D721Med (cell line): ENCODE measurements at regions not wholly inside any gene's neighbourhood (a gene's known extent, or its start where the extent isn't known, plus 50 kb on each side); places are given as distances from the start of the nearest gene placed in this dataset.

ENCODE experiments used
- DNase-seq: peaks from one replicate; pipeline ENCODE4 v3.0.0; 2011; ENCODE audit warnings: low spot score; ENCODE audit not compliant: insufficient read length
- FAIRE-seq: peaks from 2 replicates; lab custom pipeline; 2011; peaks lifted over from hg19 to GRCh38; lab: Jason Lieb, UNC
- CTCF ChIP-seq: IDR thresholded peaks from 2 replicates; pipeline ENCODE4 v1.5.1; 2012; ENCODE audit warnings: mild to moderate bottlenecking, control low read depth; ENCODE audit not compliant: insufficient read depth; ENCODE audit errors: missing control alignments

- FAIRE-seq: no peak
Observed at GRCh38 chr9:8251566-8251965, 452.0 kb upstream of the DMAC1 start.

GRCh38 chr9:8244505-8245092, 445.0 kb upstream of the DMAC1 start:
- peak; percentile 68 for FAIRE-seq
- DNase-seq: no peak

More at GRCh38 chr9:8251566-8251965, 452.0 kb upstream of the DMAC1 start:
- DNase-seq: no peak
- no peak for TF ChIP-seq CTCF

GRCh38 chr9:8241201-8241600, 441.6 kb upstream of the DMAC1 start:
- FAIRE-seq (no peak), DNase-seq (no peak)
- no peak for TF ChIP-seq CTCF

More at GRCh38 chr9:8244505-8245092, 445.0 kb upstream of the DMAC1 start:
- no peak for TF ChIP-seq CTCF

GRCh38 chr9:8237096-8237495, 437.5 kb upstream of the DMAC1 start:
- no peak for FAIRE-seq
- no peak for DNase-seq
- no peak for TF ChIP-seq CTCF

- DNase-seq (no peak), FAIRE-seq (peak; percentile 75)
- TF ChIP-seq CTCF: no peak
Observed at GRCh38 chr9:8235489-8235888, 435.9 kb upstream of the DMAC1 start.

- peak; percentile 96 for FAIRE-seq
- no peak for DNase-seq
- TF ChIP-seq CTCF: no peak
Observed at GRCh38 chr9:8234316-8234715, 434.7 kb upstream of the DMAC1 start.

GRCh38 chr9:8232726-8233125, 433.1 kb upstream of the DMAC1 start:
- no peak for TF ChIP-seq CTCF
- FAIRE-seq (no peak), DNase-seq (no peak)
